OCI-LY1 (cell line): ENCODE measurements at regions not wholly inside any gene's neighbourhood (a gene's known extent, or its start where the extent isn't known, plus 50 kb on each side); places are given as distances from the start of the nearest gene placed in this dataset.
"Not testable (repeated sequence)": the region's sequence is repeated elsewhere in the genome, so short reads cannot be mapped to it uniquely, and the experiment has no call there.

Experiments used
- H2AFZ ChIP-seq: fragments of 200-600 bp; sonication (generic), shearing (Covaris generic); 2 replicates; pipeline ENCODE4 v1.6.0; 2014; ENCODE audit warnings: antibody characterized with exemption, mild to moderate bottlenecking, low read length
- H3F3A ChIP-seq: fragments of 200-600 bp; sonication (generic), shearing (Covaris generic); 2 replicates; pipeline ENCODE4 v1.6.0; 2014; ENCODE audit warnings: mild to moderate bottlenecking, antibody characterized with exemption, low read length, moderate library complexity; ENCODE audit not compliant: insufficient read depth
- H3K27ac ChIP-seq: fragments of 200-600 bp; sonication (generic); 2 replicates; pipeline ENCODE4 v1.5.1; 2014; ENCODE audit warnings: low read length, mixed run types, mild to moderate bottlenecking, low read depth; ENCODE audit not compliant: poor library complexity, severe bottlenecking
- H3K27me3 ChIP-seq: fragments of 200-600 bp; sonication (generic); 2 replicates; pipeline ENCODE4 v1.6.0; 2014; ENCODE audit warnings: antibody characterized with exemption, mild to moderate bottlenecking, low read length, moderate library complexity; ENCODE audit not compliant: insufficient read depth
- H3K36me3 ChIP-seq: fragments of 200-600 bp; sonication (generic); 2 replicates; pipeline ENCODE4 v1.6.1; 2014; ENCODE audit warnings: mild to moderate bottlenecking, antibody characterized with exemption, low read length, moderate library complexity, mixed read lengths; ENCODE audit not compliant: insufficient read depth
- H3K4me1 ChIP-seq: fragments of 200-600 bp; sonication (generic); 2 replicates; pipeline ENCODE4 v1.5.1; 2014; ENCODE audit warnings: mild to moderate bottlenecking, low read length, moderate library complexity; ENCODE audit not compliant: insufficient read depth, severe bottlenecking
- H3K4me2 ChIP-seq: fragments of 200-600 bp; sonication (generic), shearing (Covaris generic); 2 replicates; pipeline ENCODE4 v1.6.1; 2014; ENCODE audit warnings: low read length
- H3K4me3 ChIP-seq: fragments of 200-600 bp; sonication (generic); 2 replicates; pipeline ENCODE4 v1.5.1; 2014; ENCODE audit warnings: low read length, low read depth, mild to moderate bottlenecking, mixed read lengths; ENCODE audit not compliant: poor library complexity, severe bottlenecking
- H3K79me2 ChIP-seq: fragments of 200-600 bp; shearing (Covaris generic); 2 replicates; pipeline ENCODE4 v1.6.1; 2016; ENCODE audit warnings: mixed run types, low read length, mixed read lengths; ENCODE audit not compliant: insufficient read depth
- H3K9ac ChIP-seq: fragments of 200-600 bp; sonication (generic), shearing (Covaris generic); 2 replicates; pipeline ENCODE4 v1.6.1; 2014; ENCODE audit warnings: mild to moderate bottlenecking, low read length, mixed read lengths
- H3K9me2 ChIP-seq: fragments of 200-600 bp; sonication (generic), shearing (Covaris generic); 2 replicates; pipeline ENCODE4 v1.6.1; 2014; ENCODE audit warnings: low read depth, mild to moderate bottlenecking, low read length, mixed read lengths
- H3K9me3 ChIP-seq: fragments of 200-600 bp; shearing (Covaris generic); 2 replicates; pipeline ENCODE4 v1.6.1; 2014; ENCODE audit warnings: low read length, mixed read lengths
- H4K20me1 ChIP-seq: fragments of 200-600 bp; sonication (generic), shearing (Covaris generic); 2 replicates; pipeline ENCODE4 v1.6.0; 2016; ENCODE audit warnings: mild to moderate bottlenecking, low read length; ENCODE audit not compliant: insufficient read depth
- EZH2 ChIP-seq: fragments of 200-600 bp; sonication (generic), shearing (Covaris generic); IDR thresholded peaks from 2 replicates; pipeline ENCODE4 v1.8.0; 2017; ENCODE audit warnings: borderline replicate concordance, mixed run types, mild to moderate bottlenecking, antibody characterized with exemption, low read length, moderate library complexity, mixed read lengths
- TF ChIP-seq, protein P1 (sequence below): fragments of 200-600 bp; sonication (generic), shearing (Covaris generic); IDR thresholded peaks from 2 replicates; pipeline ENCODE4 v1.5.1; 2017; ENCODE audit warnings: mild to moderate bottlenecking, antibody characterized with exemption, low read length, moderate library complexity, mixed read lengths

DNA sequence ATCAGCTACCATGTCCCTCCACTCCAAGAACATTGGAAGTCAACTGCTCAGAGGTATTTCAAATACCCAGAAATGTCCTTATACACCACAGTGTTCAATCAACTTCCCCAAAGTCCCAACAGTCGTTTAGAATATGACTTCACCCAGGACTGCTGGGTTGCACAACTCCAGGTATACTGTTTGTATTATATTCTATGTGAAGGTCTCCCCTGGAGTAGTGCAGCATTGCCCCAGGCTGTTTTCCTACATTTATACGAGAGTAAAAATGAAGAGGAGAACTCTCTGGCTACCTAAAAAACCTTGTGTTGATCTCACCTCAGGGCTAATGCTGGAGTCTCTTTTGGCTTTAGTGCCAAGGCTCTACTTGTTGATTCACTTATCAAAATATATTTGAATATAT, 183.6 kb upstream of the MAP3K1 start:
- Histone ChIP-seq H3F3A (no peaks in the 10 kb centered on the region), H3K4me1 (peaks cover 4% of the 10 kb centered on the region), H4K20me1 (no peaks in the 10 kb centered on the region), H3K4me3 (no peak overlapping the region), H3K9ac (no peak overlapping the region), H3K9me3 (peaks cover 2% of the 10 kb centered on the region), H3K4me2 (no peak overlapping the region), H2AFZ (no peak overlapping the region), H3K79me2 (no peaks in the 10 kb centered on the region), H3K36me3 (no peaks in the 10 kb centered on the region), H3K27me3 (no peaks in the 10 kb centered on the region), H3K27ac (no peak overlapping the region), H3K9me2 (no peaks in the 10 kb centered on the region)
- TF ChIP-seq EZH2 = no peak
- TF ChIP-seq, protein P1, sequence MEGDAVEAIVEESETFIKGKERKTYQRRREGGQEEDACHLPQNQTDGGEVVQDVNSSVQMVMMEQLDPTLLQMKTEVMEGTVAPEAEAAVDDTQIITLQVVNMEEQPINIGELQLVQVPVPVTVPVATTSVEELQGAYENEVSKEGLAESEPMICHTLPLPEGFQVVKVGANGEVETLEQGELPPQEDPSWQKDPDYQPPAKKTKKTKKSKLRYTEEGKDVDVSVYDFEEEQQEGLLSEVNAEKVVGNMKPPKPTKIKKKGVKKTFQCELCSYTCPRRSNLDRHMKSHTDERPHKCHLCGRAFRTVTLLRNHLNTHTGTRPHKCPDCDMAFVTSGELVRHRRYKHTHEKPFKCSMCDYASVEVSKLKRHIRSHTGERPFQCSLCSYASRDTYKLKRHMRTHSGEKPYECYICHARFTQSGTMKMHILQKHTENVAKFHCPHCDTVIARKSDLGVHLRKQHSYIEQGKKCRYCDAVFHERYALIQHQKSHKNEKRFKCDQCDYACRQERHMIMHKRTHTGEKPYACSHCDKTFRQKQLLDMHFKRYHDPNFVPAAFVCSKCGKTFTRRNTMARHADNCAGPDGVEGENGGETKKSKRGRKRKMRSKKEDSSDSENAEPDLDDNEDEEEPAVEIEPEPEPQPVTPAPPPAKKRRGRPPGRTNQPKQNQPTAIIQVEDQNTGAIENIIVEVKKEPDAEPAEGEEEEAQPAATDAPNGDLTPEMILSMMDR = no peak

DNA sequence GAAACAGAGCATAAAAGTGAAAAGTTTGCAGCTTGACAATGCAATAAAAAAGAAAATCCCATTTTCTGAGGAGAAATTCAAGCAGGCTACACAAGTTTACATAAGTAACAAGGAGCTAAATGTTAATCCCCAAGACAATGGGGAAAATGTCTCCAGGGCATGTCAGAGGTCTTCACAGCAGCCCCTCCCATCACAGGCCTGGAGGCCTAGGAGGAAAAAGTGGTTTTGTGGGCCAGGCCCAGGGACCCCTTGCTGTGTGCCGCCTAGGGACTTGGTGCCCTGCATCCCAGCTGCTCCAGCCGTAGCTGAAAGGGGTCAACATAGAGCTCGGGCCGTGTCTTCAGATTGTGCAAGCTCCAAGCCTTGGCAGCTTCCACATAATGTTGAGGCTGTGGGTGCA, 186.7 kb upstream of the MAP3K1 start:
- H3K9me2 ChIP-seq, H3K79me2 ChIP-seq, H3K27ac ChIP-seq, H2AFZ ChIP-seq, H3K4me1 ChIP-seq, H3K27me3 ChIP-seq, H3K9me3 ChIP-seq, H3K4me3 ChIP-seq, H3K4me2 ChIP-seq, H3F3A ChIP-seq, H3K9ac ChIP-seq, H3K36me3 ChIP-seq, H4K20me1 ChIP-seq: not testable (repeated sequence)

DNA sequence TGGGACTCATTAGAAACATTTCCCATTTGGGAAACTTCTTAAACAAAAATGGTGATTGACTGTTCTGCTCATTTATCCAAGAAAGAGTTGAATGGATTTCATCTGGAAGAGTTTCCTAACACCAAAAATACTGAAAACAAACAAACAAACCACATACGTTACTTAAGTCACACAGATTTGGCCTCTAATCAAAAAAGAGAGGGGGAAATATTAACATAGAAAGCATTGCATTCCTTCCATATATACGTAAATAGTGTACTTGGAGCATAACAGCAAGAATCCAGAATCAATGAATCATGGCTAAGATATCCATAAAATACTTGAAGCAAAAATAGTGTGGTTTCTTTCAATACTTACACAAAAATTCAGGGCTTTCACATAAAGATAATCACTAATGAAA, 189.8 kb upstream of the MAP3K1 start:
- no peak overlapping the region for H2AFZ ChIP-seq
- no peaks in the 10 kb centered on the region for H3K9me2 ChIP-seq
- no peak overlapping the region for H3K4me3 ChIP-seq
- H3K27ac ChIP-seq = no peak overlapping the region
- H3K27me3 ChIP-seq = no peaks in the 10 kb centered on the region
- peaks cover 5% of the 10 kb centered on the region for H3K9me3 ChIP-seq
- H3K4me2 ChIP-seq = no peak overlapping the region
- H4K20me1 ChIP-seq = no peaks in the 10 kb centered on the region
- no peaks in the 10 kb centered on the region for H3F3A ChIP-seq
- TF ChIP-seq, protein P1 = no peak
- no peak for TF ChIP-seq EZH2
- H3K9ac ChIP-seq = no peak overlapping the region
- H3K4me1 ChIP-seq = no peaks in the 10 kb centered on the region
- no peaks in the 10 kb centered on the region for H3K36me3 ChIP-seq
- no peaks in the 10 kb centered on the region for H3K79me2 ChIP-seq

DNA sequence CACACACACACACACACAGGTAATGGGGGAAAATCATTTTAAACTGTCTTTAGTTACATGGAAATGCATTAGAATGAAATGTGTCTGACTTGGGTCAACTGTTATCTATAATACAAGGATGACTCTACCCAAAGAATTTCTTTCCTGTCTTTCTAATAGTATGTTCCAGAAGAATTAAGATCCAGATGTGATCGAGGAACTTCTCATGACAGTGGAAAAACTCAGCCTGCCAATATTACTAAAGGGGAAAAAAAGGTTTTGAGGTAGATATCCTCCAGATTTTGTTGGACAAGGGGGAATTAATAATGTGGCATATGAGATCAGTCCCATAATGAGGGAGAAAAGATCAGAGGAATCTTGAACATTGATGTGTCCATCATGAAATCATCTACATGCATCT, 190.6 kb upstream of the MAP3K1 start:
- TF ChIP-seq EZH2 = no peak
- TF ChIP-seq, protein P1 = no peak
- no peak overlapping the region for H3K4me2 ChIP-seq
- H2AFZ ChIP-seq = no peak overlapping the region

More for the DNA sequence above, 190.6 kb upstream of the MAP3K1 start:
- H3K9ac ChIP-seq = no peak overlapping the region
- no peaks in the 10 kb centered on the region for H4K20me1 ChIP-seq
- H3K4me1 ChIP-seq = no peaks in the 10 kb centered on the region
- H3K9me3 ChIP-seq = peaks cover 8% of the 10 kb centered on the region
- H3K27me3 ChIP-seq = no peaks in the 10 kb centered on the region
- no peaks in the 10 kb centered on the region for H3F3A ChIP-seq
- H3K9me2 ChIP-seq = no peaks in the 10 kb centered on the region
- H3K36me3 ChIP-seq = no peaks in the 10 kb centered on the region
- H3K4me3 ChIP-seq = no peak overlapping the region
- no peaks in the 10 kb centered on the region for H3K79me2 ChIP-seq
- H3K27ac ChIP-seq = no peak overlapping the region
